Keratinocyte (primary cell): ENCODE measurements at regions not wholly inside any gene's neighbourhood (a gene's known extent, or its start where the extent isn't known, plus 50 kb on each side); places are given as distances from the start of the nearest gene placed in this dataset.

Experiments
- DNase-seq: peaks from one replicate; pipeline ENCODE4 v3.0.0-alpha.2; 2011; ENCODE audit warnings: low read depth, missing footprints, low spot score
- FAIRE-seq: peaks from 2 replicates; lab custom pipeline; 2011; peaks lifted over from hg19 to GRCh38; lab: Jason Lieb, UNC
- H2AFZ ChIP-seq: 2 replicates; pipeline ENCODE4 v1.6.0; 2012; ENCODE audit warnings: low read length, control low read depth, inconsistent platforms; ENCODE audit not compliant: control insufficient read depth
- H3K27ac ChIP-seq: 2 replicates; pipeline ENCODE4 v1.5.1; 2011; ENCODE audit warnings: low read length; ENCODE audit not compliant: control insufficient read depth, insufficient read depth
- H3K27me3 ChIP-seq: 3 replicates; pipeline ENCODE4 v1.6.0; 2011; ENCODE audit warnings: low read length; ENCODE audit not compliant: control insufficient read depth, insufficient read depth; ENCODE audit errors: extremely low read depth
- H3K36me3 ChIP-seq, 2 experiments: 2 replicates in 1 of 2; 3 replicates in 1 of 2; pipeline ENCODE4 v1.5.1; 2011; ENCODE audit warnings: low read length in 2 of 2, mild to moderate bottlenecking in 1 of 2; ENCODE audit not compliant: control insufficient read depth in 2 of 2, insufficient read depth in 2 of 2; ENCODE audit errors: extremely low read depth in 1 of 2
- H3K4me1 ChIP-seq: 3 replicates; pipeline ENCODE4 v1.5.1; 2011; ENCODE audit warnings: low read length; ENCODE audit not compliant: control insufficient read depth, insufficient read depth; ENCODE audit errors: extremely low read depth
- H3K4me2 ChIP-seq: 3 replicates; pipeline ENCODE4 v1.6.0; 2011; ENCODE audit warnings: low read depth, low read length; ENCODE audit not compliant: control insufficient read depth, insufficient read depth; ENCODE audit errors: extremely low read depth
- H3K4me3 ChIP-seq, 3 experiments: fragments of 200-600 bp in 1 of 3; sonication (generic) in 1 of 3; 2 replicates in 2 of 3; 3 replicates in 1 of 3; pipeline ENCODE4 v1.5.1; 2011 to 2016; ENCODE audit warnings: low read length in 3 of 3, mild to moderate bottlenecking in 3 of 3, control low read depth in 2 of 3, inconsistent platforms in 1 of 3, low read depth in 1 of 3, mixed read lengths in 1 of 3, mixed run types in 1 of 3, moderate library complexity in 1 of 3; ENCODE audit not compliant: control insufficient read depth in 2 of 3, insufficient read depth in 2 of 3; ENCODE audit errors: extremely low read depth in 1 of 3
- H3K79me2 ChIP-seq: 2 replicates; pipeline ENCODE4 v1.6.0; 2012; ENCODE audit warnings: low read length; ENCODE audit not compliant: control insufficient read depth, insufficient read depth
- H3K9ac ChIP-seq: 3 replicates; pipeline ENCODE4 v1.6.0; 2011; ENCODE audit warnings: low read length; ENCODE audit not compliant: control insufficient read depth, insufficient read depth; ENCODE audit errors: extremely low read depth
- H3K9me1 ChIP-seq: 3 replicates; pipeline ENCODE4 v1.6.0; 2011; ENCODE audit warnings: low read length; ENCODE audit not compliant: control insufficient read depth, insufficient read depth; ENCODE audit errors: extremely low read depth
- H3K9me3 ChIP-seq: 2 replicates; pipeline ENCODE4 v1.5.1; 2012; ENCODE audit warnings: low read depth, low read length; ENCODE audit not compliant: control insufficient read depth
- H4K20me1 ChIP-seq: 3 replicates; pipeline ENCODE4 v1.6.0; 2011; ENCODE audit warnings: low read length; ENCODE audit not compliant: control insufficient read depth, insufficient read depth; ENCODE audit errors: extremely low read depth
- CTCF ChIP-seq, 3 experiments: IDR thresholded peaks in 1 of 3; conservative IDR thresholded peaks in 1 of 3; optimal IDR thresholded peaks in 1 of 3; 2 replicates in 2 of 3; 3 replicates in 1 of 3; pipeline versions ENCODE3 to v1.5.1; 2011; ENCODE audit warnings: low read length in 3 of 3, mild to moderate bottlenecking in 3 of 3, moderate library complexity in 2 of 3, control low read depth in 1 of 3, inconsistent platforms in 1 of 3; ENCODE audit not compliant: insufficient read depth in 2 of 3; ENCODE audit errors: extremely low read depth in 1 of 3
- EZH2 ChIP-seq: IDR thresholded peaks from one replicate; pipeline ENCODE4 v1.6.1; 2012; ENCODE audit warnings: inconsistent platforms, mild to moderate bottlenecking, low read length, moderate library complexity
- dilution Hi-C: fragments of 300-500 bp; cut with MboI; formaldehyde crosslinking; loops from one replicate; pipeline ENCODE4 v1.7.0; 2020; ENCODE audit warnings: low sequenced_read_pairs; ENCODE audit not compliant: extremely low pct_ligation_motif_present

DNA sequence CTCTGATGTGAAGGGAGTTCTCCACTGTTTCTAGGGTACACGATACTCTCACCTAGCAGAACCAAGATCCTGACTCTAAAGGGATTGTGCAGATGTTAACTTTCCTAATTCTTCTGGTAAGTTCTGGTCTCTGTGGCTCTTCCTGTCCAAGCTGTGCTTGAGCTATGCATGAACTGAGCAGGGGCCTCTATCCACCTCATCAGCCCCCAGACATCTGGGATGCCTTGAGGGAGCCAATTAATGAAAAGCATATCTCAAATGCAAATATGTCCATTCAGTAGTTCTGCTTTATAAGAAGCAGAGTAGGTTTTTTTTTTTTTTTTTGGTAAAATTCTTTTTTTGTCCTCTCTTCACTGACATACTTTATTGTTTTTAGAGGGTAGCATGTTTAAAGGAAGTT, 89.6 kb downstream of the POLR2M start:
- H3K4me1 ChIP-seq: no peaks in the 10 kb centered on the region
- no peak overlapping the region for H2AFZ ChIP-seq
- H3K79me2 ChIP-seq: no peaks in the 10 kb centered on the region
- dilution Hi-C loops: no loop called here
- no peak overlapping the region for H3K9ac ChIP-seq
- H3K27ac ChIP-seq: no peak overlapping the region
- H3K4me3 ChIP-seq: no peak overlapping the region
- no peaks in the 10 kb centered on the region for H3K27me3 ChIP-seq
- no peak overlapping the region for H3K4me2 ChIP-seq
- FAIRE-seq (no peak), DNase-seq (no peak)
- H3K9me1 ChIP-seq: no peaks in the 10 kb centered on the region
- H4K20me1 ChIP-seq: no peaks in the 10 kb centered on the region
- TF ChIP-seq CTCF (optimal IDR thresholded peaks at IDR 0.05 in 1 of 3, IDR thresholded peaks at IDR 0.05 in 1 of 3, conservative IDR thresholded peaks at IDR 0.05 in 1 of 3; ENCODE audit: extremely low read depth in 1 of 3, insufficient read depth in 2 of 3, low read length in 3 of 3) (no peak), EZH2 (no peak)
- no peaks in the 10 kb centered on the region for H3K36me3 ChIP-seq
- no peaks in the 10 kb centered on the region for H3K9me3 ChIP-seq

GRCh38 chr15:57797110-57797509, 90.6 kb downstream of the POLR2M start:
- no peaks in the 10 kb centered on the region for H3K4me1 ChIP-seq
- H3K9ac ChIP-seq: no peak overlapping the region
- no peak overlapping the region for H2AFZ ChIP-seq
- no peaks in the 10 kb centered on the region for H3K79me2 ChIP-seq
- H3K4me2 ChIP-seq: no peak overlapping the region
- H3K36me3 ChIP-seq: no peaks in the 10 kb centered on the region
- no peaks in the 10 kb centered on the region for H3K9me3 ChIP-seq
- FAIRE-seq (no peak), DNase-seq (no peak)
- H4K20me1 ChIP-seq: no peaks in the 10 kb centered on the region
- TF ChIP-seq CTCF (optimal IDR thresholded peaks at IDR 0.05 in 1 of 3, IDR thresholded peaks at IDR 0.05 in 1 of 3, conservative IDR thresholded peaks at IDR 0.05 in 1 of 3; ENCODE audit: extremely low read depth in 1 of 3, insufficient read depth in 2 of 3, low read length in 3 of 3) (no peak), EZH2 (no peak)
- H3K27ac ChIP-seq: no peak overlapping the region
- dilution Hi-C loops: no loop called here
- no peaks in the 10 kb centered on the region for H3K27me3 ChIP-seq
- H3K4me3 ChIP-seq: no peak overlapping the region
- no peaks in the 10 kb centered on the region for H3K9me1 ChIP-seq
